HG03175 (cell line): ENCODE measurements at regions not wholly inside any gene's neighbourhood (a gene's known extent, or its start where the extent isn't known, plus 50 kb on each side); places are given as distances from the start of the nearest gene placed in this dataset.

Experiments
- ATAC-seq: cut with Tn5 transposase; IDR thresholded peaks from one replicate; pipeline ENCODE4 v1.9.1; 2021; ENCODE audit warnings: mild to moderate bottlenecking, moderate library complexity; ENCODE audit not compliant: unreplicated experiment

GRCh38 chr20:20939006-20939405, 167.2 kb downstream of the LINC00237 start:
- no peak for ATAC-seq

- no peak for ATAC-seq
Observed at GRCh38 chr20:20938599-20938998, 167.6 kb downstream of the LINC00237 start.

GRCh38 chr20:20938131-20938530, 168.0 kb downstream of the LINC00237 start:
- no peak for ATAC-seq

- ATAC-seq: no peak
Observed at GRCh38 chr20:20933142-20933958, 172.8 kb downstream of the LINC00237 start.

GRCh38 chr20:20932156-20932555, 174.0 kb downstream of the LINC00237 start:
- ATAC-seq: no peak

GRCh38 chr20:20931632-20932031, 174.5 kb downstream of the LINC00237 start:
- ATAC-seq: no peak

- ATAC-seq: no peak
Observed at GRCh38 chr20:20931024-20931423, 175.1 kb downstream of the LINC00237 start.

DNA sequence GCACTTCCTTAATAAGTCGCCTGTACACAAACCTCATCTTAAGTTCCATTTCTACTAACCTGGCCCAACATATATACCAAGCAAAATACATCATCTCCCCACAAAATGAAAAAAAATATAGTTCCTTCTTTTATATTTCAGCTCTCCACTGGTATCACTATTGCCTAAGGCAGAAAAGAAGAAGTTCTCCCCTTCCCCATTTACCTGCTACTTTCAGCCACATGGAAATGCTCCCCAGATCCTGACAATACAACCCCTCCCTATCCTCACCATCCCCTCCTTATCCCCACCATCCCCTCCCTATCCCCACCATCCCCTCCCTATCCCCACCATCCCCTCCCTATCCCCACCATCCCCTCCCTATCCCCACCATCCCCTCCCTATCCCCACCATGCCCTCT, 175.7 kb downstream of the LINC00237 start:
- ATAC-seq: no peak

- no peak for ATAC-seq
Observed at GRCh38 chr20:20929341-20929740, 176.8 kb downstream of the LINC00237 start.

GRCh38 chr20:20926222-20926905, 179.8 kb downstream of the LINC00237 start:
- ATAC-seq: no peak

DNA sequence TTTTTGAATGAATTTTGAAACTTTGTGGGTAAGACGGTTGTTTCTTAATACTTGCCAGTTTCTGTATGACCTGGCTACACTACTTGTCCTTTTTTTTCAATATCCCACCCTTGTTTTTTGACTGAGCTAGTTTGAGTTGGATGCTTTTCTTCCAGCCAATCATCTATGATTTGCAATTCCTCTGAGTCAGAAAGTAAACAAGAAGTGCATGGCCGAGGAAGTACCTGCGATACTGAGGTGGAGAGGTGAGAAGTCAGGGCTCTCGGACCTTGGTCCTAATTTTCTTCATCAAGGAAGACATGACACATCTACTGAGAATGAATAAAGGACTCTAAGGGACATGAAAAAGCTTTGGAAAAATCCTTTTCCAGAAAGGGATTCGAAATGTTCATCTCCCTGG, 185.7 kb downstream of the LINC00237 start:
- no peak for ATAC-seq

DNA sequence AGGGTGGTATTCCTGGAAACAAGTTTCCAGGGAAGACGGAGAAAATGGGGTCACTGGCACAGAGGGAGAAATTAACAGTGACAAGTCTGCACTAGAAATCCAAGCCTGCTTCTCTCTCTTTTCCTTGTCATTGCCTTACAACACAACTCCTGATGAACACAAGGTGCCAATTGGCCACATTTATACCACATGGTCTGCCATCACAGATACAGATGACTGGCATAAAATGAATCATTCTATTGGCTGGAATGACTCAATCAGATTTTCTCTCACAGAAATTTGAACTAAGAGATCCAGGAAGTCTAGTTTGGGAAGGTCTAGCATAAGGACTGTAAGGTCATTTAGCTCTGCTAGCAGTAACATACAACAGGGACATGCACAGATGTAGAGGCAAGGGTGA, 190.3 kb downstream of the LINC00237 start:
- ATAC-seq: no peak

GRCh38 chr20:20904501-20904831, 192.0 kb upstream of the RALGAPA2 start:
- no peak for ATAC-seq

DNA sequence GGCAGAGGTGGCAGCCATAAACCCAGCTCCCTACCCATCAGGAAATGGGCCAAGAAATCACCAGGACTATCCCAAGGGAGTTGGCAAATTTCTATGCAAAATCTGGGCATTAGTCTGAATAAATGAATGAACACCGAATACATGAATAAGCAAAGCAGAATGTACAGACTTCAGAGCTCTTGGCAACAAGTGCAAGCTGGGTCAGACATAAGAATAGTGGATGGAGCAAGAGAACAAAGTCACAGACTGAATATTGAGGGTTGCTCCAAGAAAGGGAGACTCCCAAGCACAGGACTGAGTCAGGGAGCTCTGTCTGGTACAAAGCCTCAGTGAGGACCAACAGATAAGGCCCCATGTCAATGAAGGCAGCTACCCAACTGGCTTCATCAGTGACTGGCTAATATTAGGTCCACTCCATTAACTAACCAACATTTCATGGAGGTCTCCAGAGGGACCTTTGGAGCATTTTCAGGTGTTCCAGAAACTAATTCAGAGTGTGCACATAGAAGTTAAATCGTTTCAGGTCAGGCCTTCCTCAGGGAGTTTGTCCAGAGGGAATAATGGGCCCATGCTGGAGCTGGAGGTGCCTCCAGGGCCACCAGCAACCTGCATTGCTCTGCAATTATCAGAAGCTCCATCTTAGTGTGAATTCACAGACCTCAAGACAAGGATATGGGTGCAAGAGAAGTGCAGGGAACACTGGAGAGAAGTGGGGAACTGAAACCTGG, 191.5 kb upstream of the RALGAPA2 start:
- no peak for ATAC-seq

GRCh38 chr20:20897922-20898321, 185.5 kb upstream of the RALGAPA2 start:
- ATAC-seq: no peak

DNA sequence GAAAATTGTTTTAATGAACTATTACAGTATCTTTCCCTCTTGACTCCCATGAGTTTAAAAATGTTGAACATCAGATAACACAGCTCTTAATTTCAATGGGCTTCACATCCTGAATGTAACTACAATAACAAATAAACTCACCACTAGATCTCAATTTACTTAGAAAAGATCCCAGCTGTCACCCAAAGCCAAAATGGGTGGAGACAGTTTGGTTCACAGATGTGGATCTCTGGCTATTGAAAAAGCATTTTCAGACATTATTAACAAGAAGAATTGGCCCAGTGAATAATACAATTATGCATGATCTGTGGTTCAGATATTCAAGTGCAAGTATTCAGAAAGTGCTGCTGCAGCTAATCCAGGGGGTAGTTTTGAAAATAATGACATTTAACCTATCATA, 184.7 kb upstream of the RALGAPA2 start:
- no peak for ATAC-seq

GRCh38 chr20:20896606-20897005, 184.2 kb upstream of the RALGAPA2 start:
- ATAC-seq: no peak

- ATAC-seq: no peak
Observed at GRCh38 chr20:20895537-20895936, 183.1 kb upstream of the RALGAPA2 start.

DNA sequence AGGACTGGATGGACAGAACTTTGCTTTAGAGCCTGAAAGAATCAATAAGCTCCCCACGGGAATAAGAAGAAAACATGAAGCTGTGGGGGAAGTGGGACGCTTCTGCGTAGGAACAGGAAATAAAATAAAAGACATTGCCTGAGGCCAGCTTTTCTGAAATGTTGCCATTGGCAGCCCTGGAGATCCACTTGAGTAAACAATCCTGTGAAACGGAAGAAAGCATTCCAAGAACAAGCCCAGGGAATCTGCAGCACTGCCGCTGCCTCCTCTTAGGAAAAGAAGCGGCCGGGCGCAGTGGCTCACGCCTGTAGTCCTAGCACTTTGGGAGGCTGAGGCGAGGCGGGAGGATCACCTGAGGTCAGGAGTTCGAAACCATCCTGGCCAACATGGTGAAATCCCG, 182.3 kb upstream of the RALGAPA2 start:
- no peak for ATAC-seq

GRCh38 chr20:20894280-20894679, 181.8 kb upstream of the RALGAPA2 start:
- ATAC-seq: no peak

- no peak for ATAC-seq
Observed at GRCh38 chr20:20892328-20892727, 179.9 kb upstream of the RALGAPA2 start.

GRCh38 chr20:20890751-20891150, 178.3 kb upstream of the RALGAPA2 start:
- no peak for ATAC-seq
